Colonic mucosa (tissue), 4 donors: ENCODE measurements at regions not wholly inside any gene's neighbourhood (a gene's known extent, or its start where the extent isn't known, plus 50 kb on each side); places are given as distances from the start of the nearest gene placed in this dataset.

Source experiments
- DNase-seq: peaks from one replicate; pipeline ENCODE4 v3.0.0-alpha.2; 2020
- H3K27ac ChIP-seq: fragments of 200-600 bp; one replicate; pipeline ENCODE4 v1.8.0; 2021
- H3K27me3 ChIP-seq: fragments of 200-600 bp; one replicate; pipeline ENCODE4 v1.8.0; 2021
- H3K36me3 ChIP-seq: fragments of 200-600 bp; one replicate; pipeline ENCODE4 v1.8.0; 2021
- H3K4me1 ChIP-seq: fragments of 200-600 bp; one replicate; pipeline ENCODE4 v1.8.0; 2021; ENCODE audit warnings: mild to moderate bottlenecking
- H3K4me3 ChIP-seq: fragments of 200-600 bp; one replicate; pipeline ENCODE4 v1.8.0; 2021
- H3K9ac ChIP-seq, 2 donors: one replicate each; pipeline ENCODE4 v1.7.0; 2013; ENCODE audit warnings: control low read depth in 2 of 2, low read depth in 2 of 2, low read length in 2 of 2
- H3K9me3 ChIP-seq: fragments of 200-600 bp; one replicate; pipeline ENCODE4 v1.8.0; 2021
- CTCF ChIP-seq: fragments of 200-600 bp; IDR thresholded peaks from one replicate; pipeline ENCODE4 v1.8.0; 2022; ENCODE audit warnings: antibody characterized with exemption, mild to moderate bottlenecking
- intact Hi-C: fragments of 100-400 bp; cut with DNase I; formaldehyde crosslinking; loops from one replicate; pipeline ENCODE4 v1.14.1; 2022
- donor health status: healthy.
- donor health status: DM: no; HTN: no; CAD: no.
- donor health status: DM: no; HTN: no; CAD: no.

GRCh38 chr1:228860911-228861831 lies 125.9 kb downstream of the RHOU start:
- intact Hi-C loops = no loop called here

GRCh38 chr1:228861832-228862180 lies 126.5 kb downstream of the RHOU start:
- Histone ChIP-seq H3K9me3 (no peaks in the 10 kb centered on the region), H3K27me3 (no peaks in the 10 kb centered on the region), H3K4me3 (no peak overlapping the region), H3K36me3 (no peaks in the 10 kb centered on the region), H3K4me1 (peaks cover 4% of the 10 kb centered on the region), H3K9ac (no peak overlapping the region), H3K27ac (no peak overlapping the region)
- DNase-seq = peak; percentile 13
- no peak for TF ChIP-seq CTCF
- intact Hi-C loops = no loop called here

More at GRCh38 chr1:228860911-228861831, 125.9 kb downstream of the RHOU start:
- no peaks in the 10 kb centered on the region for H3K36me3 ChIP-seq
- H3K4me1 ChIP-seq = peaks cover 4% of the 10 kb centered on the region
- peak overlapping the region; percentile 60 for H3K27ac ChIP-seq
- no peak for TF ChIP-seq CTCF
- H3K4me3 ChIP-seq = no peak overlapping the region
- peak; percentile 74 for DNase-seq
- H3K9me3 ChIP-seq = no peaks in the 10 kb centered on the region
- H3K9ac ChIP-seq = peak overlapping the region in 1 of 2 donors; percentile 58
- no peaks in the 10 kb centered on the region for H3K27me3 ChIP-seq

- Histone ChIP-seq H3K9me3 (no peaks in the 10 kb centered on the region), H3K36me3 (no peaks in the 10 kb centered on the region), H3K4me3 (no peak overlapping the region), H3K27ac (no peak overlapping the region), H3K4me1 (peaks cover 7% of the 10 kb centered on the region), H3K27me3 (no peaks in the 10 kb centered on the region), H3K9ac (no peak overlapping the region)
- DNase-seq = peak; percentile 13
- intact Hi-C loops = no loop called here
- no peak for TF ChIP-seq CTCF
These were observed 127.5 kb downstream of the RHOU start for GRCh38 chr1:228862542-228863505.

GRCh38 chr1:228863776-228864175 lies 128.5 kb downstream of the RHOU start:
- Histone ChIP-seq H3K4me1 (peaks cover 7% of the 10 kb centered on the region), H3K27ac (no peak overlapping the region), H3K36me3 (no peaks in the 10 kb centered on the region), H3K9me3 (no peaks in the 10 kb centered on the region), H3K9ac (no peak overlapping the region), H3K4me3 (no peak overlapping the region), H3K27me3 (no peaks in the 10 kb centered on the region)
- no peak for TF ChIP-seq CTCF
- DNase-seq = peak; percentile 16
- intact Hi-C loops = no loop called here

GRCh38 chr1:228865627-228866330 lies 130.5 kb downstream of the RHOU start:
- intact Hi-C loops = no loop called here
- no peak overlapping the region for H3K9ac ChIP-seq
- no peaks in the 10 kb centered on the region for H3K36me3 ChIP-seq
- peaks cover 7% of the 10 kb centered on the region for H3K4me1 ChIP-seq
- H3K27ac ChIP-seq = no peak overlapping the region
- peak; percentile 10 for DNase-seq
- H3K27me3 ChIP-seq = no peaks in the 10 kb centered on the region
- no peak for TF ChIP-seq CTCF
- no peaks in the 10 kb centered on the region for H3K9me3 ChIP-seq
- no peak overlapping the region for H3K4me3 ChIP-seq
